SK-MEL-5 (cell line): ENCODE measurements at regions not wholly inside any gene's neighbourhood (a gene's known extent, or its start where the extent isn't known, plus 50 kb on each side); places are given as distances from the start of the nearest gene placed in this dataset.
"Not testable (repeated sequence)": the region's sequence is repeated elsewhere in the genome, so short reads cannot be mapped to it uniquely, and the experiment has no call there.

Experiments used
- DNase-seq: peaks from one replicate; pipeline ENCODE4 v3.0.0-alpha.2; 2016; ENCODE audit warnings: low read depth, low spot score
- in situ Hi-C: cut with HindIII; loops from 2 replicates; pipeline ENCODE4 v1.10.0; 2016; ENCODE audit warnings: low sequenced_read_pairs, high pct_unique_total_duplicates, low pct_unique_long_range_greater_than_20kb

- no peak for DNase-seq
- in situ Hi-C loops = no loop called here
These were observed 1106.4 kb upstream of the INTU start for GRCh38 chr4:126526335-126526734.

- in situ Hi-C loops = no loop called here
- no peak for DNase-seq
These were observed 1102.8 kb upstream of the INTU start for GRCh38 chr4:126529997-126530396.

GRCh38 chr4:126530996-126531585, 1101.7 kb upstream of the INTU start:
- no peak for DNase-seq
- in situ Hi-C loops = no loop called here

GRCh38 chr4:126532527-126532926, 1100.2 kb upstream of the INTU start:
- in situ Hi-C loops = no loop called here
- no peak for DNase-seq

GRCh38 chr4:126533146-126533805, 1099.5 kb upstream of the INTU start:
- no peak for DNase-seq
- in situ Hi-C loops = no loop called here

- in situ Hi-C loops = no loop called here
- no peak for DNase-seq
These were observed 1093.0 kb upstream of the INTU start for GRCh38 chr4:126539771-126540170.

- DNase-seq = no peak
- in situ Hi-C loops = no loop called here
These were observed 1090.9 kb upstream of the INTU start for GRCh38 chr4:126541820-126542219.

- in situ Hi-C loops = no loop called here
- no peak for DNase-seq
These were observed 1088.5 kb upstream of the INTU start for GRCh38 chr4:126544276-126544675.

- in situ Hi-C loops, DNase-seq: not testable (repeated sequence)
These were observed 1086.6 kb upstream of the INTU start for GRCh38 chr4:126546197-126546596.

GRCh38 chr4:126547352-126547751, 1085.4 kb upstream of the INTU start:
- no peak for DNase-seq
- in situ Hi-C loops = no loop called here

- DNase-seq = no peak
- in situ Hi-C loops = no loop called here
These were observed 1083.9 kb upstream of the INTU start for GRCh38 chr4:126548890-126549289.

GRCh38 chr4:126552321-126552720, 1080.4 kb upstream of the INTU start:
- DNase-seq = no peak
- in situ Hi-C loops = no loop called here

- no peak for DNase-seq
- in situ Hi-C loops = no loop called here
These were observed 1079.5 kb upstream of the INTU start for GRCh38 chr4:126553248-126553647.

GRCh38 chr4:126558596-126558995, 1074.2 kb upstream of the INTU start:
- no peak for DNase-seq
- in situ Hi-C loops = no loop called here

GRCh38 chr4:126559961-126560360, 1072.8 kb upstream of the INTU start:
- in situ Hi-C loops = no loop called here
- no peak for DNase-seq

- in situ Hi-C loops = no loop called here
- no peak for DNase-seq
These were observed 1072.0 kb upstream of the INTU start for GRCh38 chr4:126560794-126561193.

GRCh38 chr4:126563389-126563788, 1069.4 kb upstream of the INTU start:
- in situ Hi-C loops = no loop called here
- no peak for DNase-seq

GRCh38 chr4:126564283-126564854, 1068.4 kb upstream of the INTU start:
- in situ Hi-C loops = no loop called here
- no peak for DNase-seq
